ENCODE measurements at regions not wholly inside any gene's neighbourhood (a gene's known extent, or its start where the extent isn't known, plus 50 kb on each side); places are given as distances from the start of the nearest gene placed in this dataset.

DNA sequence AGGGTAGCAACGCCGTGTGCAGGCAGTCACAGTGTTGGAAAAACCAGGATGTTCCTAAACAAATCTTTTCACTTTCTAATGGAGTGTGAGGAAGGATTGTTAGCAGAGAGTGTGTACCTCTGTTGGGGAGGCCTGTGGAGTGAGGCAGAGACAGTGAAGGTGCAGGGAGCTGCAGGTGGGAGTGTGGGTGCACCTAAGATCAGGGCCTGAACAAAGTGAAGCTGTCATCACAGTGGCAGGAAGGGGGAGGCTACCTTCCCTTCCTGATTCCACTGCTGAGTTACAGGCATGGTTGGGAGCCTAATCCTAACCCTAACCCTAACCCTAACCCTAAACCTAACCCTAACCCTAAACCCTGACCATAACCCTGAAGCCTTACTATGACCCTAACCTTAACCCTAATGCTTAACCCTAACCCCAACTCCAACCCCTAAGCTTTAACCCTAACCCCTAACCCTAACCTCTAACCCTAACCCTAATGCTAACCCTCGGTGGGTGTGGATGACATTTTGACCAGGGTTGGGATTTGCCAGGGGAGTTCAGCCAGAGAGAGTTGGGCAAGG is 158.8 kb upstream of the KLF6 start:
- TF ChIP-seq EZH2phosphoT487 (IDR thresholded peaks at IDR 0.05; ENCODE audit: insufficient read depth, low read depth) (no peak), EZH2 (IDR thresholded peaks at IDR 0.05; ENCODE audit: insufficient read depth, poor library complexity, severe bottlenecking) (no peak)
